Natural killer cell (primary cell): ENCODE measurements at regions not wholly inside any gene's neighbourhood (a gene's known extent, or its start where the extent isn't known, plus 50 kb on each side); places are given as distances from the start of the nearest gene placed in this dataset.

Source experiments
- ATAC-seq, 3 donors: fragments of 150-1000 bp in 2 of 3; fragments of 200-7000 bp in 1 of 3; cut with Tn5 transposase; 1 replicate in 1 of 3; 2 replicates in 2 of 3; pipeline ENCODE4 v1.10.0; 2021; ENCODE audit warnings: mild to moderate bottlenecking in 2 of 3, moderate library complexity in 2 of 3
- DNase-seq, 2 donors: peaks; one replicate each; pipeline versions ENCODE4 v3.0.0 to v3.0.0-alpha.2; 2013 to 2021; ENCODE audit warnings: mixed read lengths in 1 of 2
- H3K27ac ChIP-seq: one replicate; pipeline ENCODE4 v1.5.1; 2013; ENCODE audit warnings: mild to moderate bottlenecking, low read length
- H3K27me3 ChIP-seq: one replicate; pipeline ENCODE4 v1.6.1; 2013; ENCODE audit warnings: low read length; ENCODE audit not compliant: control insufficient read depth, insufficient read depth
- H3K36me3 ChIP-seq: one replicate; pipeline ENCODE4 v1.6.1; 2013; ENCODE audit warnings: low read length; ENCODE audit not compliant: control insufficient read depth, insufficient read depth
- H3K4me1 ChIP-seq: one replicate; pipeline ENCODE4 v1.6.1; 2013; ENCODE audit warnings: low read length; ENCODE audit not compliant: control insufficient read depth, insufficient read depth
- H3K4me3 ChIP-seq: one replicate; pipeline ENCODE4 v1.5.1; 2013; ENCODE audit warnings: low read length
- H3K9me3 ChIP-seq: one replicate; pipeline ENCODE4 v1.6.1; 2013; ENCODE audit warnings: low read length; ENCODE audit not compliant: control insufficient read depth, insufficient read depth
- H3K27ac Mint-ChIP-seq, 2 donors: one replicate each; pipeline ENCODE4 v1.8.0; 2022; ENCODE audit warnings: mild to moderate bottlenecking in 2 of 2, mixed read lengths in 2 of 2, moderate library complexity in 1 of 2
- H3K27me3 Mint-ChIP-seq, 2 donors: one replicate each; pipeline ENCODE4 v1.8.0; 2022; ENCODE audit warnings: low read depth in 2 of 2, mixed read lengths in 2 of 2
- H3K36me3 Mint-ChIP-seq: one replicate; pipeline ENCODE4 v1.8.0; 2022; ENCODE audit warnings: mixed read lengths
- H3K4me1 Mint-ChIP-seq, 2 donors: one replicate each; pipeline ENCODE4 v1.8.0; 2022; ENCODE audit warnings: mixed read lengths in 2 of 2
- H3K4me3 Mint-ChIP-seq: one replicate; pipeline ENCODE4 v1.8.0; 2022; ENCODE audit warnings: mild to moderate bottlenecking, moderate library complexity, mixed read lengths
- H3K9me3 Mint-ChIP-seq, 2 donors: one replicate each; pipeline ENCODE4 v1.8.0; 2022; ENCODE audit warnings: mixed read lengths in 2 of 2
- WGBS: methylation state at CpG from one replicate; pipeline ENCODE4 v1.1.7; 2013; ENCODE audit warnings: missing lambda C conversion rate; ENCODE audit not compliant: insufficient coverage; 5-methylcytosine and 5-hydroxymethylcytosine counted together
- intact Hi-C: fragments of 100-400 bp; cut with micrococcal nuclease; formaldehyde crosslinking; loops from one replicate; pipeline ENCODE4 v1.14.2; 2022
- TF ChIP-seq, protein P1 (sequence below): fragments of 200-600 bp; IDR thresholded peaks from one replicate; pipeline ENCODE4 v1.8.0; 2022; ENCODE audit warnings: antibody characterized with exemption

DNA sequence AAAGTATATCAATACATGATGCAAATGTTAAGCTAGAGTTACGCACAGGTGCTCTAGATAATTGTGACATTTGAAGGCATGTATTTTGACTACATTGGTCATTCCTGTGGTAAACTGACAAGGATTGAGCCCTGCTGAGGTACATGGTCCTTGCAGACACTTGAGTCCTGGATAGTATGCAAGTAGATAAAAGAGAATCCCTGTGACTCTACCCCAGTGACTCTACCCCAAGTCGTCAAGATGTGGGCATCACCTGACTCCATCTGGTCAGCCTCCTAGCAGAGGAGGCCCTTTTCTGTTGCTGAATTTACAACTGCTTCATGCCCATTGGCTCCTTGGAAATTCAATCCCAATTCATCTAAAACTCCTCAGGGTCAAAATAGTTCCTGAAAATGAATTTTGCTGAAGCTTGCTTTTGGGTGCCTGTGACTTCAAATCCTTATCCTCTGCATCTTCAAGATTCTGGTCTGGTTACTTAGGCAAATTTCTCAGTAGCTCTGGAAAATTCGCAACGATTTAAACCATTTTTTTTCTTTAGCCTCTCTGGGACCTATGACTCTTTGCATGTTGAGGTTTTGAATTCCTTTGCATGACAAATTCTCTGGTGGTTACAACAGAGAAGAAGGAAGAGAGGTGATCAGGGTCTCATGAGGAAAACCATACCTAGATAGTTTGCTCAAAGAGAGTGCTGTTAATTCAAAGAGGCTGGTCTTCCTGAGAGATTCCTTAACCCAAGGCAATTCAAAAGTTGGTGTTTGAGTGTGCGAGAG is 422.1 kb downstream of the FGF9 start:
- DNase-seq (no peak), ATAC-seq (no peak)
- H3K27me3 ChIP-seq, result no peaks in the 10 kb centered on the region
- no peak overlapping the region for H3K4me3 ChIP-seq
- no peaks in the 10 kb centered on the region for H3K4me1 ChIP-seq
- H3K36me3 Mint-ChIP-seq, result no peaks in the 10 kb centered on the region
- H3K27me3 Mint-ChIP-seq, result no peaks in the 10 kb centered on the region
- TF ChIP-seq, protein P1, sequence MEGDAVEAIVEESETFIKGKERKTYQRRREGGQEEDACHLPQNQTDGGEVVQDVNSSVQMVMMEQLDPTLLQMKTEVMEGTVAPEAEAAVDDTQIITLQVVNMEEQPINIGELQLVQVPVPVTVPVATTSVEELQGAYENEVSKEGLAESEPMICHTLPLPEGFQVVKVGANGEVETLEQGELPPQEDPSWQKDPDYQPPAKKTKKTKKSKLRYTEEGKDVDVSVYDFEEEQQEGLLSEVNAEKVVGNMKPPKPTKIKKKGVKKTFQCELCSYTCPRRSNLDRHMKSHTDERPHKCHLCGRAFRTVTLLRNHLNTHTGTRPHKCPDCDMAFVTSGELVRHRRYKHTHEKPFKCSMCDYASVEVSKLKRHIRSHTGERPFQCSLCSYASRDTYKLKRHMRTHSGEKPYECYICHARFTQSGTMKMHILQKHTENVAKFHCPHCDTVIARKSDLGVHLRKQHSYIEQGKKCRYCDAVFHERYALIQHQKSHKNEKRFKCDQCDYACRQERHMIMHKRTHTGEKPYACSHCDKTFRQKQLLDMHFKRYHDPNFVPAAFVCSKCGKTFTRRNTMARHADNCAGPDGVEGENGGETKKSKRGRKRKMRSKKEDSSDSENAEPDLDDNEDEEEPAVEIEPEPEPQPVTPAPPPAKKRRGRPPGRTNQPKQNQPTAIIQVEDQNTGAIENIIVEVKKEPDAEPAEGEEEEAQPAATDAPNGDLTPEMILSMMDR, result no peak
- no peaks in the 10 kb centered on the region for H3K9me3 Mint-ChIP-seq
- H3K27ac ChIP-seq, result no peak overlapping the region
- H3K27ac Mint-ChIP-seq, result no peak overlapping the region
- no peak overlapping the region for H3K4me3 Mint-ChIP-seq
- H3K4me1 Mint-ChIP-seq, result no peaks in the 10 kb centered on the region
- intact Hi-C loops, result no loop called here
- no peaks in the 10 kb centered on the region for H3K36me3 ChIP-seq
- WGBS, result 83% methylated on average over 5 of the region's 5 CpGs
- H3K9me3 ChIP-seq, result no peaks in the 10 kb centered on the region

DNA sequence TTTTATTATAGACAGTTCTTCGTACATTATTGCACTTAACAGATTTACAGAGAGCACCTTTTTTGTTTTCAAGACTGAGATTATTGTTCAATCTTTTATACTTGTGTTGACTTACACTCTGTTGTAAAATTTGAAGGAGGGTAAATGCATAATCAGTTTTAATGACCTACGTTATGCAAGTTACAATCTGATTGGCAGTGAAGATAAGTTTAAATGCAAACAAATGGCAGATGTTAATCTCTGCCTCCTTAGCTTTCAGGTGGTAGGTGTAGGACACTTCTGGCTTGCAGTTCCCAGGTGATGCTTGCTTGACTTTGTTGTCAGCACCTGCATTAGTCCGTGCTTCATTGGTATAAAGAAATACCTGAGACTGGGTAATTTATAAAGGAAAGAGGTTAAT is 424.9 kb downstream of the FGF9 start:
- no peak overlapping the region for H3K27ac Mint-ChIP-seq
- H3K27me3 Mint-ChIP-seq, result no peaks in the 10 kb centered on the region
- H3K36me3 Mint-ChIP-seq, result no peaks in the 10 kb centered on the region
- intact Hi-C loops, result no loop called here
- Histone ChIP-seq H3K4me1 (no peaks in the 10 kb centered on the region), H3K27me3 (no peaks in the 10 kb centered on the region), H3K9me3 (no peaks in the 10 kb centered on the region), H3K4me3 (no peak overlapping the region), H3K27ac (no peak overlapping the region), H3K36me3 (no peaks in the 10 kb centered on the region)
- H3K4me1 Mint-ChIP-seq, result no peaks in the 10 kb centered on the region
- ATAC-seq, result no peak
- DNase-seq, result no peak
- H3K4me3 Mint-ChIP-seq, result no peak overlapping the region
- 87% methylated on average over 3 of the region's 3 CpGs for WGBS
- no peaks in the 10 kb centered on the region for H3K9me3 Mint-ChIP-seq
- TF ChIP-seq, protein P1, result no peak

DNA sequence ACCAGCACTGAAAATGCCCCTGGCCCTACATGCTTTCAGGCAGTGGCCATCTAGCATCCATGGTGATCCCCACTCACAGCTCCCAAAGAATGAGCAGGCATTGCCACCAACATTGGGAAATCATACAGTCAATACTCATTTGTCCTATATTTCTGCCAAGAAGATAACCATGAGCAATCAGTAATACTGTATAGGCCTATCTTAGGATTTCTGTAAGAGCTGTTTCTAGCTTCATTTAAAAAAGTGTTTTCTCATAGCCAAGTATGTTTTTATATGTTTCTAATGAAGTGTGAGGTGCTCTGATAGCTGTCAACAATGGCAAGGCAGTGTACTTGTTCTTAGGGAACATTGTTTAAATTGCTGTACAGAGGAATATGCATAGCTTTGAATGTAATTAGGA is 428.7 kb downstream of the FGF9 start:
- intact Hi-C loops, result no loop called here
- TF ChIP-seq, protein P1, result no peak
- Mint-ChIP-seq H3K36me3 (no peaks in the 10 kb centered on the region), H3K27me3 (no peaks in the 10 kb centered on the region), H3K9me3 (no peaks in the 10 kb centered on the region), H3K4me1 (no peaks in the 10 kb centered on the region), H3K27ac (no peak overlapping the region), H3K4me3 (no peak overlapping the region)
- Histone ChIP-seq H3K27ac (no peak overlapping the region), H3K4me1 (no peaks in the 10 kb centered on the region), H3K4me3 (no peak overlapping the region), H3K36me3 (no peaks in the 10 kb centered on the region), H3K27me3 (no peaks in the 10 kb centered on the region), H3K9me3 (no peaks in the 10 kb centered on the region)
- DNase-seq (no peak), ATAC-seq (no peak)

GRCh38 chr13:22102271-22102670 is 431.4 kb downstream of the FGF9 start:
- intact Hi-C loops, result no loop called here
- H3K36me3 ChIP-seq, result no peaks in the 10 kb centered on the region
- no peak overlapping the region for H3K4me3 ChIP-seq
- H3K4me1 ChIP-seq, result peaks cover 9% of the 10 kb centered on the region
- no peaks in the 10 kb centered on the region for H3K27me3 ChIP-seq
- H3K9me3 ChIP-seq, result no peaks in the 10 kb centered on the region
- H3K4me3 Mint-ChIP-seq, result no peak overlapping the region
- no peak overlapping the region for H3K27ac ChIP-seq
- WGBS, result 91% methylated on average over 1 of the region's 1 CpG
- H3K9me3 Mint-ChIP-seq, result no peaks in the 10 kb centered on the region
- no peak for DNase-seq
- TF ChIP-seq, protein P1, result no peak
- ATAC-seq, result no peak
- H3K36me3 Mint-ChIP-seq, result no peaks in the 10 kb centered on the region
- H3K27ac Mint-ChIP-seq, result no peak overlapping the region
- peaks cover 6 to 15% of the 10 kb centered on the region in 2 donors for H3K4me1 Mint-ChIP-seq
- H3K27me3 Mint-ChIP-seq, result no peaks in the 10 kb centered on the region
